ENCODE measurements at regions not wholly inside any gene's neighbourhood (a gene's known extent, or its start where the extent isn't known, plus 50 kb on each side); places are given as distances from the start of the nearest gene placed in this dataset.

DNA sequence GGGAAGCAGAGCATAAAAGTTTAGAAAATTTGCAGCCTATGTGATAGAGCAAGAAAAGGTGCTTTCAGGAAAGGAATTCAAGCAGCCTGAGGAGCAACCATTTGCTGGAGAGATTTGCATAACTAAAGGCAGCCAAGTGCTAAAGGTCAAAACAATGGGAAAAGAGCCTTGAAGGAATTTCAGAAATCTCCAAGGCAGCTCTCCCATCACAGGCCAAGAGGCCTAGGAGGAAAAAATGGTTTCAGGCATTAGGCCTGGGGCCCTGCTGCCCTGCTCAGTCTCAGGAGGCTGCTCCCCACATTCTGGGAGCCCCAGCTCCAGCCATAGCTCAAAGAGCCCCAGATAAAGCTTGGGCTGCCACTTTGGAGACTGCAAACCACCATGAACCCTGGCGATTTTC, 95.9 kb upstream of the UNC5B start:
- TF ChIP-seq, protein P1, sequence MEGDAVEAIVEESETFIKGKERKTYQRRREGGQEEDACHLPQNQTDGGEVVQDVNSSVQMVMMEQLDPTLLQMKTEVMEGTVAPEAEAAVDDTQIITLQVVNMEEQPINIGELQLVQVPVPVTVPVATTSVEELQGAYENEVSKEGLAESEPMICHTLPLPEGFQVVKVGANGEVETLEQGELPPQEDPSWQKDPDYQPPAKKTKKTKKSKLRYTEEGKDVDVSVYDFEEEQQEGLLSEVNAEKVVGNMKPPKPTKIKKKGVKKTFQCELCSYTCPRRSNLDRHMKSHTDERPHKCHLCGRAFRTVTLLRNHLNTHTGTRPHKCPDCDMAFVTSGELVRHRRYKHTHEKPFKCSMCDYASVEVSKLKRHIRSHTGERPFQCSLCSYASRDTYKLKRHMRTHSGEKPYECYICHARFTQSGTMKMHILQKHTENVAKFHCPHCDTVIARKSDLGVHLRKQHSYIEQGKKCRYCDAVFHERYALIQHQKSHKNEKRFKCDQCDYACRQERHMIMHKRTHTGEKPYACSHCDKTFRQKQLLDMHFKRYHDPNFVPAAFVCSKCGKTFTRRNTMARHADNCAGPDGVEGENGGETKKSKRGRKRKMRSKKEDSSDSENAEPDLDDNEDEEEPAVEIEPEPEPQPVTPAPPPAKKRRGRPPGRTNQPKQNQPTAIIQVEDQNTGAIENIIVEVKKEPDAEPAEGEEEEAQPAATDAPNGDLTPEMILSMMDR (IDR thresholded peaks at IDR 0.05): no peak
- TF ChIP-seq EZH2 (IDR thresholded peaks at IDR 0.05; ENCODE audit: borderline replicate concordance, insufficient read depth, low read depth, low read length, poor library complexity, severe bottlenecking): no peak
